ENCODE measurements at regions not wholly inside any gene's neighbourhood (a gene's known extent, or its start where the extent isn't known, plus 50 kb on each side); places are given as distances from the start of the nearest gene placed in this dataset.

GRCh38 chr12:23093488-23093887, 468.5 kb downstream of the ETNK1 start:
- H3K4me3 Mint-ChIP-seq, result no peak overlapping the region
- no peaks in the 10 kb centered on the region for H3K27me3 Mint-ChIP-seq (ENCODE audit: low read depth in 2 of 2)
- no peak overlapping the region for H3K27ac Mint-ChIP-seq
- no peak for DNase-seq
- H3K27ac ChIP-seq (ENCODE audit: low read length), result no peak overlapping the region
- intact Hi-C loops (cut with micrococcal nuclease), result no loop called here
- H3K9me3 Mint-ChIP-seq, result peaks cover 5 to 6% of the 10 kb centered on the region in 2 donors
- no peak overlapping the region for H3K4me3 ChIP-seq (ENCODE audit: low read length)
- H3K4me1 ChIP-seq (ENCODE audit: control insufficient read depth, insufficient read depth, low read length), result no peaks in the 10 kb centered on the region
- no peaks in the 10 kb centered on the region for H3K36me3 ChIP-seq (ENCODE audit: control insufficient read depth, insufficient read depth, low read length)
- no peaks in the 10 kb centered on the region for H3K27me3 ChIP-seq (ENCODE audit: control insufficient read depth, insufficient read depth, low read length)
- TF ChIP-seq CTCF (IDR thresholded peaks at IDR 0.05), result no peak
- no peaks in the 10 kb centered on the region for H3K4me1 Mint-ChIP-seq
- no peak for ATAC-seq
- no peaks in the 10 kb centered on the region for H3K9me3 ChIP-seq (ENCODE audit: control insufficient read depth, insufficient read depth, low read length)
- no peaks in the 10 kb centered on the region for H3K36me3 Mint-ChIP-seq
- 87% methylated on average over 2 of the region's 2 CpGs for WGBS (ENCODE audit: insufficient coverage)

GRCh38 chr12:23096321-23096720, 471.4 kb downstream of the ETNK1 start:
- Histone ChIP-seq H3K27ac (ENCODE audit: low read length) (no peak overlapping the region), H3K4me3 (ENCODE audit: low read length) (no peak overlapping the region), H3K9me3 (ENCODE audit: control insufficient read depth, insufficient read depth, low read length) (no peaks in the 10 kb centered on the region), H3K27me3 (ENCODE audit: control insufficient read depth, insufficient read depth, low read length) (no peaks in the 10 kb centered on the region), H3K4me1 (ENCODE audit: control insufficient read depth, insufficient read depth, low read length) (no peaks in the 10 kb centered on the region), H3K36me3 (ENCODE audit: control insufficient read depth, insufficient read depth, low read length) (no peaks in the 10 kb centered on the region)
- H3K4me3 Mint-ChIP-seq, result no peak overlapping the region
- no peak overlapping the region for H3K27ac Mint-ChIP-seq
- TF ChIP-seq CTCF (IDR thresholded peaks at IDR 0.05), result no peak
- 83% methylated on average over 1 of the region's 1 CpG for WGBS (ENCODE audit: insufficient coverage)
- no peaks in the 10 kb centered on the region for H3K4me1 Mint-ChIP-seq
- H3K27me3 Mint-ChIP-seq (ENCODE audit: low read depth in 2 of 2), result no peaks in the 10 kb centered on the region
- intact Hi-C loops (cut with micrococcal nuclease), result no loop called here
- DNase-seq (no peak), ATAC-seq (no peak)
- peaks cover 10 to 11% of the 10 kb centered on the region in 2 donors for H3K9me3 Mint-ChIP-seq
- no peaks in the 10 kb centered on the region for H3K36me3 Mint-ChIP-seq

GRCh38 chr12:23098110-23098509, 473.1 kb downstream of the ETNK1 start:
- intact Hi-C loops (cut with micrococcal nuclease), result no loop called here
- peaks cover 5 to 8% of the 10 kb centered on the region in 2 donors for H3K9me3 Mint-ChIP-seq
- no peaks in the 10 kb centered on the region for H3K27me3 ChIP-seq (ENCODE audit: control insufficient read depth, insufficient read depth, low read length)
- no peaks in the 10 kb centered on the region for H3K4me1 ChIP-seq (ENCODE audit: control insufficient read depth, insufficient read depth, low read length)
- no peaks in the 10 kb centered on the region for H3K36me3 ChIP-seq (ENCODE audit: control insufficient read depth, insufficient read depth, low read length)
- no peak overlapping the region for H3K4me3 Mint-ChIP-seq
- no peak overlapping the region for H3K27ac Mint-ChIP-seq
- H3K4me3 ChIP-seq (ENCODE audit: low read length), result no peak overlapping the region
- H3K36me3 Mint-ChIP-seq, result no peaks in the 10 kb centered on the region
- H3K9me3 ChIP-seq (ENCODE audit: control insufficient read depth, insufficient read depth, low read length), result no peaks in the 10 kb centered on the region
- no peak for TF ChIP-seq CTCF (IDR thresholded peaks at IDR 0.05)
- ATAC-seq, result no peak
- DNase-seq, result no peak
- no peak overlapping the region for H3K27ac ChIP-seq (ENCODE audit: low read length)
- H3K4me1 Mint-ChIP-seq, result no peaks in the 10 kb centered on the region
- H3K27me3 Mint-ChIP-seq (ENCODE audit: low read depth in 2 of 2), result no peaks in the 10 kb centered on the region
- WGBS (ENCODE audit: insufficient coverage), result 95% methylated on average over 5 of the region's 5 CpGs

- Histone ChIP-seq H3K27ac (ENCODE audit: low read length) (no peak overlapping the region), H3K9me3 (ENCODE audit: control insufficient read depth, insufficient read depth, low read length) (no peaks in the 10 kb centered on the region)
Observed at GRCh38 chr12:23098517-23098916, 473.5 kb downstream of the ETNK1 start.

More at GRCh38 chr12:23098517-23098916, 473.5 kb downstream of the ETNK1 start:
- TF ChIP-seq CTCF (IDR thresholded peaks at IDR 0.05), result no peak
- intact Hi-C loops (cut with micrococcal nuclease), result no loop called here
- no peak overlapping the region for H3K27ac Mint-ChIP-seq
- no peak overlapping the region for H3K4me3 Mint-ChIP-seq
- H3K36me3 ChIP-seq (ENCODE audit: control insufficient read depth, insufficient read depth, low read length), result no peaks in the 10 kb centered on the region
- no peaks in the 10 kb centered on the region for H3K27me3 Mint-ChIP-seq (ENCODE audit: low read depth in 2 of 2)
- H3K9me3 Mint-ChIP-seq, result peaks cover 5 to 8% of the 10 kb centered on the region in 2 donors
- no peaks in the 10 kb centered on the region for H3K4me1 ChIP-seq (ENCODE audit: control insufficient read depth, insufficient read depth, low read length)
- no peaks in the 10 kb centered on the region for H3K36me3 Mint-ChIP-seq
- no peak overlapping the region for H3K4me3 ChIP-seq (ENCODE audit: low read length)
- whole genome bisulfite sequencing (ENCODE audit: insufficient coverage), result 71% methylated on average over 1 of the region's 3 CpGs
- H3K27me3 ChIP-seq (ENCODE audit: control insufficient read depth, insufficient read depth, low read length), result no peaks in the 10 kb centered on the region
- DNase-seq, result no peak
- no peaks in the 10 kb centered on the region for H3K4me1 Mint-ChIP-seq
- ATAC-seq, result no peak
